GM19395 (cell line): ENCODE measurements at regions not wholly inside any gene's neighbourhood (a gene's known extent, or its start where the extent isn't known, plus 50 kb on each side); places are given as distances from the start of the nearest gene placed in this dataset.

Experiments used
- ATAC-seq: cut with Tn5 transposase; IDR thresholded peaks from one replicate; pipeline ENCODE4 v1.9.1; 2021; ENCODE audit warnings: mild to moderate bottlenecking, moderate library complexity; ENCODE audit not compliant: unreplicated experiment

GRCh38 chr4:155522201-155522600 lies 144.4 kb upstream of the GUCY1A1 start:
- ATAC-seq = no peak

GRCh38 chr4:155521382-155521781 lies 144.6 kb upstream of the MAP9 start:
- no peak for ATAC-seq

- no peak for ATAC-seq
Measured at GRCh38 chr4:155515444-155516075, 138.8 kb upstream of the MAP9 start.

- ATAC-seq = no peak
Measured at GRCh38 chr4:155514628-155515027, 137.9 kb upstream of the MAP9 start.

GRCh38 chr4:155512817-155513216 lies 136.1 kb upstream of the MAP9 start:
- no peak for ATAC-seq

GRCh38 chr4:155512046-155512445 lies 135.3 kb upstream of the MAP9 start:
- ATAC-seq = no peak

- ATAC-seq = no peak
Measured at GRCh38 chr4:155510771-155511170, 134.0 kb upstream of the MAP9 start.

GRCh38 chr4:155509555-155509954 lies 132.8 kb upstream of the MAP9 start:
- no peak for ATAC-seq

GRCh38 chr4:155506745-155507144 lies 130.0 kb upstream of the MAP9 start:
- ATAC-seq = no peak

GRCh38 chr4:155505321-155505720 lies 128.6 kb upstream of the MAP9 start:
- no peak for ATAC-seq

GRCh38 chr4:155497306-155497705 lies 120.5 kb upstream of the MAP9 start:
- no peak for ATAC-seq

GRCh38 chr4:155496294-155496626 lies 119.5 kb upstream of the MAP9 start:
- ATAC-seq = no peak

GRCh38 chr4:155495572-155496293 lies 119.0 kb upstream of the MAP9 start:
- ATAC-seq = no peak

- ATAC-seq = no peak
Measured at GRCh38 chr4:155494037-155494718, 117.4 kb upstream of the MAP9 start.

GRCh38 chr4:155491336-155492120 lies 114.8 kb upstream of the MAP9 start:
- ATAC-seq = peak; percentile 97

- ATAC-seq = no peak
Measured at GRCh38 chr4:155489271-155489670, 112.5 kb upstream of the MAP9 start.

GRCh38 chr4:155488691-155489090 lies 111.9 kb upstream of the MAP9 start:
- no peak for ATAC-seq

- no peak for ATAC-seq
Measured at GRCh38 chr4:155487210-155487609, 110.4 kb upstream of the MAP9 start.

- no peak for ATAC-seq
Measured at GRCh38 chr4:155481150-155481549, 104.4 kb upstream of the MAP9 start.

GRCh38 chr4:155479835-155480234 lies 103.1 kb upstream of the MAP9 start:
- no peak for ATAC-seq

GRCh38 chr4:155478336-155478835 lies 101.6 kb upstream of the MAP9 start:
- no peak for ATAC-seq
